ENCODE measurements at regions not wholly inside any gene's neighbourhood (a gene's known extent, or its start where the extent isn't known, plus 50 kb on each side); places are given as distances from the start of the nearest gene placed in this dataset.

DNA sequence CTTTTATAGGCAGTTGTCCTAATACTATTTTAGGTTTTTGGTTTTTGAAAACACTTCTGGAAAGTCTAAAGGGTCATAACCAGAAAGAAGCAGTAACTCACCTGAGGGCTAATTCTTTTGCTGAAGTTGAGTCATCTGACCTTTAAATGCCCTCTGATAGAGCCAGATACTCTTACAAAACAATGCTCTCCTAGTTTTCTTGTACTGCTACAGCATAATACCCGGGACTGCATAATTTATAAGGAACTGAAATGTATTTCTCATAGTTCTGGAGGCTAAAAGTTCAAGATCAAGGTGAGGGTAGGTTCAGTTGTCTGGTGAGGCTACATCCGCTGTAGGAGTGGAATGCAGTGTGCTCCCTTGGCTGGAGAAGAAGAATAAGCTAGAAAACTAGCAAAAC lies 670.3 kb downstream of the TLE4 start:
- no peak overlapping the region for H2BK12ac ChIP-seq (ENCODE audit: insufficient read length, low read depth, low read length)
- no peak overlapping the region for H4K5ac ChIP-seq (ENCODE audit: insufficient read length, low read depth, low read length)
- H3K9ac ChIP-seq (ENCODE audit: extremely low read depth, insufficient read length, low read length): no peak overlapping the region
- H2AFZ ChIP-seq (ENCODE audit: low read length): no peak overlapping the region
- H3K4me1 Mint-ChIP-seq: peaks cover 0 to 8% of the 10 kb centered on the region in 2 experiments; a peak in 2 of 4 replicates
- H3K27ac ChIP-seq (ENCODE audit: insufficient read length, low read depth, low read length): no peak overlapping the region
- peak overlapping the region in 1 of 3 experiments; percentile 45; a peak in 1 of 7 replicates for H3K27ac Mint-ChIP-seq
- no peak overlapping the region for H2BK120ac ChIP-seq (ENCODE audit: low read depth, low read length, poor library complexity, severe bottlenecking)
- H3K27me3 Mint-ChIP-seq (ENCODE audit: low read depth): no peaks in the 10 kb centered on the region
- no peaks in the 10 kb centered on the region for H3K4me1 ChIP-seq (ENCODE audit: insufficient read depth, low read length)
- H3K79me2 ChIP-seq (ENCODE audit: insufficient read depth, low read length): no peaks in the 10 kb centered on the region
- H4K91ac ChIP-seq (ENCODE audit: insufficient read length, low read depth, low read length): no peak overlapping the region
- no peak overlapping the region for H2BK20ac ChIP-seq (ENCODE audit: low read depth, low read length, poor library complexity, severe bottlenecking)
- H4K20me1 ChIP-seq (ENCODE audit: control insufficient read depth, insufficient read depth, insufficient read length): no peaks in the 10 kb centered on the region
- H3K4me2 ChIP-seq (ENCODE audit: insufficient read depth, insufficient read length, low read length): no peak overlapping the region
- H3T11ph ChIP-seq (ENCODE audit: low read length): no peak overlapping the region
- H3K9me3 ChIP-seq (ENCODE audit: control insufficient read depth, low read depth, low read length): no peaks in the 10 kb centered on the region
- H3K36me3 Mint-ChIP-seq (ENCODE audit: insufficient read depth in 1 of 3, low read depth in 3 of 3): peaks cover under 1 to 5% (median under 1%) of the 10 kb centered on the region in 3 experiments; a peak in 5 of 7 replicates
- H3K4ac ChIP-seq (ENCODE audit: low read depth, low read length): no peak overlapping the region
- H3K79me1 ChIP-seq (ENCODE audit: insufficient read depth, low read depth, low read length, poor library complexity, severe bottlenecking): no peaks in the 10 kb centered on the region
- H3K23me2 ChIP-seq (ENCODE audit: insufficient read length, low read depth, low read length, poor library complexity, severe bottlenecking): no peaks in the 10 kb centered on the region
- no peak overlapping the region for H3K56ac ChIP-seq (ENCODE audit: insufficient read length, low read depth, low read length)
- H2BK15ac ChIP-seq (ENCODE audit: low read depth, low read length): no peak overlapping the region
- H3K4me3 Mint-ChIP-seq: no peak overlapping the region
- peaks cover 5 to 7% of the 10 kb centered on the region in 2 experiments; a peak in 3 of 5 replicates for H3K9me3 Mint-ChIP-seq
- no peak overlapping the region for H3K14ac ChIP-seq (ENCODE audit: insufficient read depth, low read length)
- WGBS (ENCODE audit: extremely low coverage, insufficient read length, low lambda C conversion rate): no CpG with 5 or more reads among the region's 2 CpGs
- no peak for TF ChIP-seq CTCF (conservative IDR thresholded peaks at IDR 0.05)
- H4K8ac ChIP-seq (replicated peaks; ENCODE audit: insufficient read length, low read depth, low read length): no peak overlapping the region
- H2BK5ac ChIP-seq (ENCODE audit: insufficient read length, low read length): no peak overlapping the region
- H3K27me3 ChIP-seq (ENCODE audit: insufficient read depth, low read length): no peaks in the 10 kb centered on the region
- no peak for DNase-seq
- no peak overlapping the region for H3K23ac ChIP-seq (ENCODE audit: insufficient read length, low read depth, low read length)
- no peak overlapping the region for H3K18ac ChIP-seq (ENCODE audit: insufficient read length, low read depth, low read length)
- no peak overlapping the region for H2AK5ac ChIP-seq (ENCODE audit: insufficient read length, low read length)

Measured in H9 (cell line).